ENCODE measurements at regions not wholly inside any gene's neighbourhood (a gene's known extent, or its start where the extent isn't known, plus 50 kb on each side); places are given as distances from the start of the nearest gene placed in this dataset.

- no peak overlapping the region for H3K4me3 ChIP-seq (ENCODE audit: low read depth, low read length)
- no peak for DNase-seq (ENCODE audit: low read depth)
- TF ChIP-seq, protein P1, sequence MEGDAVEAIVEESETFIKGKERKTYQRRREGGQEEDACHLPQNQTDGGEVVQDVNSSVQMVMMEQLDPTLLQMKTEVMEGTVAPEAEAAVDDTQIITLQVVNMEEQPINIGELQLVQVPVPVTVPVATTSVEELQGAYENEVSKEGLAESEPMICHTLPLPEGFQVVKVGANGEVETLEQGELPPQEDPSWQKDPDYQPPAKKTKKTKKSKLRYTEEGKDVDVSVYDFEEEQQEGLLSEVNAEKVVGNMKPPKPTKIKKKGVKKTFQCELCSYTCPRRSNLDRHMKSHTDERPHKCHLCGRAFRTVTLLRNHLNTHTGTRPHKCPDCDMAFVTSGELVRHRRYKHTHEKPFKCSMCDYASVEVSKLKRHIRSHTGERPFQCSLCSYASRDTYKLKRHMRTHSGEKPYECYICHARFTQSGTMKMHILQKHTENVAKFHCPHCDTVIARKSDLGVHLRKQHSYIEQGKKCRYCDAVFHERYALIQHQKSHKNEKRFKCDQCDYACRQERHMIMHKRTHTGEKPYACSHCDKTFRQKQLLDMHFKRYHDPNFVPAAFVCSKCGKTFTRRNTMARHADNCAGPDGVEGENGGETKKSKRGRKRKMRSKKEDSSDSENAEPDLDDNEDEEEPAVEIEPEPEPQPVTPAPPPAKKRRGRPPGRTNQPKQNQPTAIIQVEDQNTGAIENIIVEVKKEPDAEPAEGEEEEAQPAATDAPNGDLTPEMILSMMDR (IDR thresholded peaks at IDR 0.05; ENCODE audit: insufficient read depth, low read depth, low read length): no peak
Observed at GRCh38 chr9:89249001-89249400, 62.0 kb upstream of the CKS2 start.

DNA sequence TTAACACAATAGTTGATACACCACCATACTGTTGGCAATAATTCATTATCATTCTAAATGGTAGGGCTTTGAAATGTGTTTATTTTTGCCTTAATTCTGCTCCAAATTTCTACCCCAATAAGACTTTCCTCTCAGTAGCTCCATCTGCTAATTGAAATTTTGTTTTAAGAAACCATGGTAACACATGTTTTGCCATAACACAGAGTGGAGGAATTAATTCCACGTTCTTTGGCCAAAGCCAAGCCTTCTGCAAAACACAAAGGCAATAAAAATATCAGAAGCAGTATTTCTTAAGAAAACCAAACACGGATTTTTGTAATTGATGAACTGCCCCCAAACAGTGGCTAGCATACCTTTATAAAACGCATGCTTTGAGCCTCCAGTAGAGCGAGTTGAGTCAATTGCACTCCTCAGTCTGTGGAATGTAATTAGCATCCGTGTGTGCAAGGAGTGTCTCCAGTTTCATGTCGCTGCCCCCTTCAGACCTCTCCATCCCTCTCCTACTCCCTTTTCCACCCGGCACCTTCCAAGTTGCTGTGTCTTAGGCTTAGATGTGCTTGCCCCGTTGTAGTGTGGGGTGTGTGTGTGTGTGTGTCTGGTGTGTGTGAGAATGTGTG lies 58.2 kb upstream of the CKS2 start:
- peak; percentile 9 for DNase-seq (ENCODE audit: low read depth)
- TF ChIP-seq, protein P1 (IDR thresholded peaks at IDR 0.05; ENCODE audit: insufficient read depth, low read depth, low read length): no peak
- no peak overlapping the region for H3K4me3 ChIP-seq (ENCODE audit: low read depth, low read length)

DNA sequence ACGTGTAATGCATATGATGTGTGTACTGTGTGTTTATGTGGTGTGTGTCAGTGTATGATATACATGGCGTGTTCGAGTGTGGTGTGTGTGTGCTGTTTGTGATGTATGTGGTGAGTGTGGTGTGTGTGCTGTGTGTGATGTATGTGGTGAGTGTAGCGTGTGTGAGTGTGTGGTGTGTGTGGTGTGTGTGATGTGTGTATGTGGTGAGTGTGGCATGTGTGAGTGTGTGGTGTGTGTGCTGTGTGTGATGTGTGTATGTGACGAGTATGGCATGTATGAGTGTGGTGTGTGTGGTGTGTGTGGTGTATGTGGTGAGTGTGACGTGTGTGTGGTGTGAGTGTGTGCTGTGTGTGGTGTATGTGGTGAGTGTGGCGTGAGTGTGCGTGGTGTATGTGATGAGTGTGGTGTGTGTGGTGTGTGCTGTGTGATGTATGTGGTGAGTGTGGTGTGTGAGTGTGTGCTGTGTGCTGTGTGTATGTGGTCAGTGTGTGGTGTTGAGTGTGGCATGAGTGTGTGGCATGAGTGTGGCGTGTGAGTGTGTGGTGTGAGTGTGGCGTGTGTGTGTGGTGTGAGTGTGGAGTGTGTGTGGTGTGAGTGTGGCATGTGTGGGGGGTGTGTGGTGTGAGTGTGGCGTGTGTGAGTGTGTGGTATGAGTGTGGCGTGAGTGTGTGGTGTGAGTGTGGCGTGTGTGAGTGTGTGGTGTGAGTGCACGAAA lies 56.8 kb upstream of the CKS2 start:
- no peak overlapping the region for H3K4me3 ChIP-seq (ENCODE audit: low read depth, low read length)
- DNase-seq (ENCODE audit: low read depth): no peak
- TF ChIP-seq, protein P1 (IDR thresholded peaks at IDR 0.05; ENCODE audit: insufficient read depth, low read depth, low read length): no peak

GRCh38 chr9:89254773-89255125 lies 56.2 kb upstream of the CKS2 start:
- no peak overlapping the region for H3K4me3 ChIP-seq (ENCODE audit: low read depth, low read length)
- TF ChIP-seq, protein P1 (IDR thresholded peaks at IDR 0.05; ENCODE audit: insufficient read depth, low read depth, low read length): no peak
- no peak for DNase-seq (ENCODE audit: low read depth)

GRCh38 chr9:89256225-89256624 lies 54.8 kb upstream of the CKS2 start:
- no peak for DNase-seq (ENCODE audit: low read depth)
- no peak overlapping the region for H3K4me3 ChIP-seq (ENCODE audit: low read depth, low read length)
- TF ChIP-seq, protein P1 (IDR thresholded peaks at IDR 0.05; ENCODE audit: insufficient read depth, low read depth, low read length): no peak

GRCh38 chr9:89256642-89257041 lies 54.4 kb upstream of the CKS2 start:
- no peak for DNase-seq (ENCODE audit: low read depth)
- TF ChIP-seq, protein P1 (IDR thresholded peaks at IDR 0.05; ENCODE audit: insufficient read depth, low read depth, low read length): no peak
- no peak overlapping the region for H3K4me3 ChIP-seq (ENCODE audit: low read depth, low read length)

Measured in fibroblast of villous mesenchyme (primary cell).